Pons (tissue), 1 donor: ENCODE measurements at regions not wholly inside any gene's neighbourhood (a gene's known extent, or its start where the extent isn't known, plus 50 kb on each side); places are given as distances from the start of the nearest gene placed in this dataset.
"Not testable (repeated sequence)": the region's sequence is repeated elsewhere in the genome, so short reads cannot be mapped to it uniquely, and the experiment has no call there.

Experiments used
- DNase-seq: peaks from one replicate; pipeline ENCODE4 v3.0.0-alpha.2; 2016; ENCODE audit warnings: low spot score

GRCh38 chr9:15032860-15033259, 122.6 kb upstream of the FREM1 start:
- DNase-seq = no peak

- no peak for DNase-seq
These were observed 110.9 kb upstream of the FREM1 start for GRCh38 chr9:15021146-15021545.

- DNase-seq = no peak
These were observed 107.9 kb upstream of the FREM1 start for GRCh38 chr9:15018096-15018637.

GRCh38 chr9:15010581-15010980, 100.4 kb upstream of the FREM1 start:
- DNase-seq = no peak

- DNase-seq = no peak
These were observed 97.5 kb upstream of the FREM1 start for GRCh38 chr9:15007698-15008097.

- no peak for DNase-seq
These were observed 84.5 kb upstream of the FREM1 start for GRCh38 chr9:14994738-14995137.

GRCh38 chr9:14993901-14994554, 83.8 kb upstream of the FREM1 start:
- DNase-seq = peak; percentile 2

GRCh38 chr9:14993061-14993800, 83.0 kb upstream of the FREM1 start:
- DNase-seq = peak; percentile 66

- DNase-seq = peak; percentile 8
These were observed 82.3 kb upstream of the FREM1 start for GRCh38 chr9:14992516-14992915.

- DNase-seq = peak; percentile 15
These were observed 81.9 kb upstream of the FREM1 start for GRCh38 chr9:14992081-14992480.

- DNase-seq = not testable (repeated sequence)
These were observed 80.4 kb upstream of the FREM1 start for GRCh38 chr9:14990647-14991046.

GRCh38 chr9:14989811-14990210, 79.6 kb upstream of the FREM1 start:
- no peak for DNase-seq

GRCh38 chr9:14989336-14989735, 79.1 kb upstream of the FREM1 start:
- DNase-seq = not testable (repeated sequence)

- no peak for DNase-seq
These were observed 77.6 kb upstream of the FREM1 start for GRCh38 chr9:14987858-14988257.

- DNase-seq = no peak
These were observed 75.2 kb upstream of the FREM1 start for GRCh38 chr9:14985419-14985818.

- DNase-seq = no peak
These were observed 73.4 kb upstream of the FREM1 start for GRCh38 chr9:14983599-14983998.

GRCh38 chr9:14981291-14981950, 71.2 kb upstream of the FREM1 start:
- no peak for DNase-seq

GRCh38 chr9:14978022-14979000, 68.1 kb upstream of the FREM1 start:
- DNase-seq = no peak

- DNase-seq = no peak
These were observed 57.5 kb upstream of the FREM1 start for GRCh38 chr9:14967450-14968321.

- DNase-seq = no peak
These were observed 52.1 kb upstream of the FREM1 start for GRCh38 chr9:14962193-14962882.
